GM23338 (cell line): ENCODE measurements at regions not wholly inside any gene's neighbourhood (a gene's known extent, or its start where the extent isn't known, plus 50 kb on each side); places are given as distances from the start of the nearest gene placed in this dataset.

Source experiments
- ATAC-seq: fragments of 200-7000 bp; cut with Tn5 transposase; 3 replicates; pipeline ENCODE4 v1.9.1; 2020
- DNase-seq: peaks from one replicate; pipeline ENCODE4 v3.0.0-alpha.2; 2015; ENCODE audit warnings: low spot score
- H2AFZ ChIP-seq: fragments of 200-600 bp; sonication (generic); 2 replicates; pipeline ENCODE4 v1.8.0; 2016; ENCODE audit warnings: antibody characterized with exemption, mild to moderate bottlenecking, moderate library complexity
- H3F3A ChIP-seq: fragments of 200-600 bp; sonication (generic); replicated peaks from 2 replicates; pipeline ENCODE4 v1.8.0; 2017; ENCODE audit warnings: antibody characterized with exemption, mixed run types, low read depth
- H3K27ac ChIP-seq: fragments of 200-600 bp; sonication (generic); 2 replicates; pipeline ENCODE4 v1.6.1; 2016; ENCODE audit warnings: low read depth
- H3K27me3 ChIP-seq: fragments of 200-600 bp; sonication (generic); 2 replicates; pipeline ENCODE4 v1.8.0; 2016; ENCODE audit warnings: mild to moderate bottlenecking, mixed run types, moderate library complexity; ENCODE audit not compliant: insufficient read depth
- H3K36me3 ChIP-seq: fragments of 200-600 bp; sonication (generic); 2 replicates; pipeline ENCODE4 v1.8.0; 2016; ENCODE audit warnings: mild to moderate bottlenecking; ENCODE audit not compliant: insufficient read depth
- H3K4me1 ChIP-seq: fragments of 200-600 bp; sonication (generic); 2 replicates; pipeline ENCODE4 v1.8.0; 2016; ENCODE audit warnings: mild to moderate bottlenecking, moderate library complexity; ENCODE audit not compliant: insufficient read depth
- H3K4me2 ChIP-seq: fragments of 200-600 bp; sonication (generic); 2 replicates; pipeline ENCODE4 v1.7.1; 2017; ENCODE audit warnings: mixed run types
- H3K4me3 ChIP-seq: fragments of 200-600 bp; sonication (generic); 2 replicates; pipeline ENCODE4 v1.6.1; 2016; ENCODE audit warnings: mixed run types
- H3K79me2 ChIP-seq: fragments of 200-600 bp; sonication (generic); replicated peaks from 2 replicates; pipeline ENCODE4 v1.8.0; 2017; ENCODE audit warnings: mild to moderate bottlenecking; ENCODE audit not compliant: insufficient read depth
- H3K9me2 ChIP-seq: fragments of 200-600 bp; sonication (generic); 2 replicates; pipeline ENCODE4 v1.8.0; 2017; ENCODE audit not compliant: insufficient read depth
- H4K20me1 ChIP-seq: fragments of 200-600 bp; sonication (generic); replicated peaks from 2 replicates; pipeline ENCODE4 v1.8.0; 2017; ENCODE audit warnings: mild to moderate bottlenecking; ENCODE audit not compliant: insufficient read depth
- H3K27ac Mint-ChIP-seq: 2 replicates; pipeline ENCODE4 v1.8.0; 2020; ENCODE audit warnings: inconsistent platforms, mild to moderate bottlenecking, moderate library complexity, mixed read lengths
- H3K27me3 Mint-ChIP-seq: 3 replicates; pipeline ENCODE4 v1.8.0; 2022; ENCODE audit warnings: low read depth, mild to moderate bottlenecking, moderate library complexity, mixed read lengths, inconsistent platforms; ENCODE audit not compliant: insufficient read depth, poor library complexity
- H3K36me3 Mint-ChIP-seq: 3 replicates; pipeline ENCODE4 v1.8.0; 2021; ENCODE audit warnings: low read depth, mild to moderate bottlenecking, inconsistent platforms, moderate library complexity, mixed read lengths
- H3K4me1 Mint-ChIP-seq: 3 replicates; pipeline ENCODE4 v1.8.0; 2020; ENCODE audit warnings: mild to moderate bottlenecking, inconsistent platforms, mixed read lengths
- H3K4me3 Mint-ChIP-seq: 3 replicates; pipeline ENCODE4 v1.8.0; 2021; ENCODE audit warnings: moderate library complexity, mild to moderate bottlenecking, inconsistent platforms, mixed read lengths
- H3K9me3 Mint-ChIP-seq: 3 replicates; pipeline ENCODE4 v1.8.0; 2020; ENCODE audit warnings: moderate library complexity, mild to moderate bottlenecking, inconsistent platforms, mixed read lengths
- EZH2 ChIP-seq: fragments of 200-600 bp; sonication (generic); IDR thresholded peaks from one replicate; pipeline ENCODE4 v1.8.0; 2017; ENCODE audit warnings: antibody characterized with exemption, mild to moderate bottlenecking, low read depth; ENCODE audit not compliant: unreplicated experiment
- ZNF462 ChIP-seq: fragments of 250-450 bp; sonication (Bioruptor Pico); IDR thresholded peaks from 2 replicates; pipeline ENCODE4 v1.5.0; 2020; ENCODE audit warnings: mild to moderate bottlenecking, moderate library complexity
- TF ChIP-seq, protein P1 (sequence below), 2 experiments: fragments of 200-600 bp in 1 of 2; sonication (generic) in 1 of 2; conservative IDR thresholded peaks; 2 replicates each; pipeline versions ENCODE4 v1.5.1 to v1.6.1; 2016 to 2017; ENCODE audit warnings: antibody characterized with exemption in 2 of 2, low read depth in 2 of 2, mild to moderate bottlenecking in 2 of 2, moderate library complexity in 1 of 2

- no peak for TF ChIP-seq ZNF462 (CRISPR knock-in tag)
- TF ChIP-seq, protein P1, sequence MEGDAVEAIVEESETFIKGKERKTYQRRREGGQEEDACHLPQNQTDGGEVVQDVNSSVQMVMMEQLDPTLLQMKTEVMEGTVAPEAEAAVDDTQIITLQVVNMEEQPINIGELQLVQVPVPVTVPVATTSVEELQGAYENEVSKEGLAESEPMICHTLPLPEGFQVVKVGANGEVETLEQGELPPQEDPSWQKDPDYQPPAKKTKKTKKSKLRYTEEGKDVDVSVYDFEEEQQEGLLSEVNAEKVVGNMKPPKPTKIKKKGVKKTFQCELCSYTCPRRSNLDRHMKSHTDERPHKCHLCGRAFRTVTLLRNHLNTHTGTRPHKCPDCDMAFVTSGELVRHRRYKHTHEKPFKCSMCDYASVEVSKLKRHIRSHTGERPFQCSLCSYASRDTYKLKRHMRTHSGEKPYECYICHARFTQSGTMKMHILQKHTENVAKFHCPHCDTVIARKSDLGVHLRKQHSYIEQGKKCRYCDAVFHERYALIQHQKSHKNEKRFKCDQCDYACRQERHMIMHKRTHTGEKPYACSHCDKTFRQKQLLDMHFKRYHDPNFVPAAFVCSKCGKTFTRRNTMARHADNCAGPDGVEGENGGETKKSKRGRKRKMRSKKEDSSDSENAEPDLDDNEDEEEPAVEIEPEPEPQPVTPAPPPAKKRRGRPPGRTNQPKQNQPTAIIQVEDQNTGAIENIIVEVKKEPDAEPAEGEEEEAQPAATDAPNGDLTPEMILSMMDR (conservative IDR thresholded peaks at IDR 0.05; ENCODE audit: low read depth in 2 of 2), result no peak
Measured at GRCh38 chr9:84513979-84514378, 155.6 kb upstream of the NTRK2 start (continued).

- Histone ChIP-seq H3F3A (no peaks in the 10 kb centered on the region), H3K4me3 (no peak overlapping the region), H3K27me3 (no peaks in the 10 kb centered on the region), H2AFZ (no peak overlapping the region), H3K36me3 (no peaks in the 10 kb centered on the region), H3K9me2 (peaks cover 3% of the 10 kb centered on the region; the same call in 1 of the 2 replicates), H3K79me2 (no peaks in the 10 kb centered on the region), H3K4me2 (no peak overlapping the region), H3K27ac (no peak overlapping the region), H3K4me1 (no peaks in the 10 kb centered on the region), H4K20me1 (no peaks in the 10 kb centered on the region)
- no peak for DNase-seq
- H3K9me3 Mint-ChIP-seq, result peaks cover 24% of the 10 kb centered on the region
- H3K4me3 Mint-ChIP-seq, result no peak overlapping the region
- no peak overlapping the region for H3K27ac Mint-ChIP-seq
- ATAC-seq, result no peak
- H3K27me3 Mint-ChIP-seq, result peaks cover 4% of the 10 kb centered on the region
- no peaks in the 10 kb centered on the region; the same call in 2 of the 3 replicates for H3K4me1 Mint-ChIP-seq
- H3K36me3 Mint-ChIP-seq, result peaks cover 14% of the 10 kb centered on the region; the same call in 2 of the 3 replicates
- TF ChIP-seq EZH2 (no peak), ZNF462 (CRISPR knock-in tag) (no peak)
Measured at GRCh38 chr9:84514421-84514820, 155.1 kb upstream of the NTRK2 start.
